H1 (cell line): ENCODE measurements at regions not wholly inside any gene's neighbourhood (a gene's known extent, or its start where the extent isn't known, plus 50 kb on each side); places are given as distances from the start of the nearest gene placed in this dataset.
A peak's percentile ranks its signal among the peaks of the same experiment; 100 is the strongest.

ENCODE experiments used
- CTCF ChIA-PET: fragments of 300-600 bp; sonication (Branson Sonifier 250); formaldehyde crosslinking; loops from one replicate; lab custom pipeline; 2021; ENCODE audit not compliant: partially characterized antibody; lab: Charles Lee
- POLR2A ChIA-PET: fragments of 300-600 bp; sonication (Branson Sonifier 250); formaldehyde crosslinking; loops from one replicate; lab custom pipeline; 2021; ENCODE audit warnings: inconsistent platforms; ENCODE audit not compliant: partially characterized antibody; lab: Charles Lee
- DNase-seq, 2 experiments: peaks; one replicate each; pipeline versions ENCODE4 v3.0.0 to v3.0.0-alpha.2; 2010 to 2022; ENCODE audit warnings: low spot score in 2 of 2, low read depth in 1 of 2, mixed read lengths in 1 of 2
- FAIRE-seq: peaks from 2 replicates; lab custom pipeline; 2011; peaks lifted over from hg19 to GRCh38; lab: Jason Lieb, UNC
- H2AFZ ChIP-seq: 2 replicates; pipeline ENCODE4 v1.8.1; 2012; ENCODE audit warnings: low read length, inconsistent platforms
- H2AK5ac ChIP-seq: 2 replicates; pipeline ENCODE4 v1.6.1; 2013; ENCODE audit warnings: low read depth, low read length
- H2BK120ac ChIP-seq: replicated peaks from 2 replicates; pipeline ENCODE3; 2013; ENCODE audit warnings: low read depth, low read length, inconsistent platforms
- H2BK12ac ChIP-seq: 2 replicates; pipeline ENCODE4 v1.6.1; 2013; ENCODE audit warnings: low read depth, low read length
- H2BK15ac ChIP-seq: 2 replicates; pipeline ENCODE4 v1.6.1; 2013; ENCODE audit warnings: low read length
- H2BK20ac ChIP-seq: 2 replicates; pipeline ENCODE4 v1.6.1; 2013; ENCODE audit warnings: low read length
- H2BK5ac ChIP-seq: 2 replicates; pipeline ENCODE4 v1.6.1; 2013; ENCODE audit warnings: low read depth, low read length
- H3K14ac ChIP-seq: 2 replicates; pipeline ENCODE4 v1.6.1; 2013; ENCODE audit warnings: inconsistent platforms; ENCODE audit not compliant: insufficient read length
- H3K18ac ChIP-seq: 2 replicates; pipeline ENCODE4 v1.6.1; 2013; ENCODE audit warnings: low read length; ENCODE audit errors: extremely low read depth
- H3K23ac ChIP-seq: 2 replicates; pipeline ENCODE4 v1.6.1; 2013; ENCODE audit warnings: inconsistent platforms; ENCODE audit not compliant: insufficient read length
- H3K23me2 ChIP-seq: 2 replicates; pipeline ENCODE4 v1.6.1; 2013; ENCODE audit warnings: low read depth, low read length
- H3K27ac ChIP-seq: 2 replicates; pipeline ENCODE4 v1.6.1; 2011; ENCODE audit warnings: low read depth, low read length, inconsistent platforms
- H3K27me3 ChIP-seq, 4 experiments: replicated peaks in 1 of 4; 1 replicate in 1 of 4; 2 replicates in 3 of 4; pipeline versions ENCODE4 v1.6.1 to v1.8.1; 2011 to 2013; ENCODE audit warnings: low read length in 3 of 4, mild to moderate bottlenecking in 3 of 4, inconsistent platforms in 2 of 4, mixed read lengths in 2 of 4, moderate library complexity in 1 of 4; ENCODE audit not compliant: control insufficient read depth in 3 of 4, insufficient read depth in 3 of 4; ENCODE audit errors: extremely low read depth in 1 of 4
- H3K36me3 ChIP-seq, 4 experiments: 2 replicates each; pipeline versions ENCODE4 v1.6.1 to v1.8.1; 2011 to 2013; ENCODE audit warnings: mild to moderate bottlenecking in 4 of 4, low read length in 3 of 4, moderate library complexity in 2 of 4, control low read depth in 1 of 4, inconsistent platforms in 1 of 4; ENCODE audit not compliant: insufficient read depth in 4 of 4, control insufficient read depth in 2 of 4
- H3K4ac ChIP-seq: replicated peaks from 2 replicates; pipeline ENCODE3; 2013; ENCODE audit warnings: low read length, low read depth, mixed read lengths, inconsistent platforms; ENCODE audit not compliant: insufficient read length
- H3K4me1 ChIP-seq, 4 experiments: replicated peaks in 1 of 4; 1 replicate in 1 of 4; 2 replicates in 3 of 4; pipeline versions ENCODE4 v1.6.1 to v1.8.1; 2011 to 2013; ENCODE audit warnings: low read length in 3 of 4, inconsistent platforms in 2 of 4, mixed read lengths in 1 of 4; ENCODE audit not compliant: insufficient read depth in 4 of 4, control insufficient read depth in 3 of 4
- H3K4me2 ChIP-seq, 2 experiments: 2 replicates each; pipeline versions ENCODE4 v1.6.1 to v1.8.1; 2011 to 2013; ENCODE audit warnings: low read depth in 2 of 2, low read length in 2 of 2, control low read depth in 1 of 2, inconsistent platforms in 1 of 2, mild to moderate bottlenecking in 1 of 2; ENCODE audit not compliant: insufficient read depth in 1 of 2
- H3K4me3 ChIP-seq, 4 experiments: fragments of 200-600, 300-600 bp in 1 of 4; sonication (generic), shearing (Covaris generic), sonication (Bioruptor Twin) in 1 of 4; 2 replicates each; pipeline versions ENCODE4 v1.5.1 to v1.8.1; 2011 to 2016; ENCODE audit warnings: low read length in 4 of 4, low read depth in 3 of 4, control low read depth in 2 of 4, inconsistent platforms in 2 of 4, mild to moderate bottlenecking in 2 of 4, mixed read lengths in 1 of 4, moderate library complexity in 1 of 4; ENCODE audit not compliant: insufficient read depth in 2 of 4; ENCODE audit errors: extremely low read depth in 1 of 4
- H3K56ac ChIP-seq: replicated peaks from 2 replicates; pipeline ENCODE3; 2013; ENCODE audit warnings: low read depth, mild to moderate bottlenecking, mixed read lengths, low read length, inconsistent platforms; ENCODE audit not compliant: insufficient read length
- H3K79me1 ChIP-seq: 2 replicates; pipeline ENCODE4 v1.6.1; 2013; ENCODE audit warnings: low read depth, low read length, control low read depth
- H3K79me2 ChIP-seq, 2 experiments: 2 replicates each; pipeline versions ENCODE4 v1.6.1 to v1.8.1; 2012 to 2013; ENCODE audit warnings: low read length in 2 of 2, mild to moderate bottlenecking in 2 of 2, inconsistent platforms in 1 of 2; ENCODE audit not compliant: insufficient read depth in 2 of 2, control insufficient read depth in 1 of 2
- H3K9ac ChIP-seq, 4 experiments: replicated peaks in 1 of 4; 1 replicate in 1 of 4; 2 replicates in 3 of 4; pipeline versions ENCODE4 v1.6.1 to v1.8.1; 2011 to 2013; ENCODE audit warnings: low read depth in 3 of 4, low read length in 3 of 4, control low read depth in 2 of 4, mild to moderate bottlenecking in 2 of 4, moderate library complexity in 2 of 4, inconsistent platforms in 1 of 4; ENCODE audit errors: extremely low read depth in 1 of 4
- H3K9me3 ChIP-seq, 2 experiments: 2 replicates each; pipeline versions ENCODE4 v1.6.1 to v1.8.1; 2012 to 2013; ENCODE audit warnings: mild to moderate bottlenecking in 2 of 2, moderate library complexity in 2 of 2, control low read depth in 1 of 2, inconsistent platforms in 1 of 2, low read depth in 1 of 2, low read length in 1 of 2, mixed read lengths in 1 of 2; ENCODE audit not compliant: insufficient read depth in 2 of 2
- H4K20me1 ChIP-seq, 2 experiments: replicated peaks in 1 of 2; 2 replicates each; pipeline versions ENCODE3 to v1.8.1; 2011 to 2013; ENCODE audit warnings: inconsistent platforms in 2 of 2, low read length in 2 of 2, mild to moderate bottlenecking in 1 of 2; ENCODE audit not compliant: insufficient read depth in 2 of 2, control insufficient read depth in 1 of 2
- H4K5ac ChIP-seq: 2 replicates; pipeline ENCODE4 v1.6.1; 2013; ENCODE audit warnings: low read length, low read depth, mixed read lengths, inconsistent platforms; ENCODE audit not compliant: insufficient read length
- H4K8ac ChIP-seq: 2 replicates; pipeline ENCODE4 v1.8.0; 2013; ENCODE audit warnings: mild to moderate bottlenecking, moderate library complexity, low read length, inconsistent platforms; ENCODE audit not compliant: insufficient read depth; ENCODE audit errors: extremely low read depth
- H4K91ac ChIP-seq: replicated peaks from 2 replicates; pipeline ENCODE3; 2013; ENCODE audit warnings: low read length, mixed read lengths, inconsistent platforms; ENCODE audit not compliant: insufficient read length
- BRCA1 ChIP-seq: IDR thresholded peaks from 2 replicates; pipeline ENCODE4 v1.6.1; 2012; ENCODE audit warnings: low read depth, low read length, improper control_type of control experiment
- NANOG ChIP-seq: IDR thresholded peaks from 2 replicates; pipeline ENCODE4 v1.6.1; 2011; ENCODE audit warnings: low read length, low read depth, mild to moderate bottlenecking, inconsistent platforms; ENCODE audit not compliant: insufficient read depth, poor library complexity, severe bottlenecking
- RBBP5 ChIP-seq: IDR thresholded peaks from 2 replicates; pipeline ENCODE4 v1.7.1; 2012; ENCODE audit warnings: low read depth, mild to moderate bottlenecking, inconsistent platforms, low read length, moderate library complexity, borderline replicate concordance
- SIX5 ChIP-seq: IDR thresholded peaks from 2 replicates; pipeline ENCODE4 v1.6.1; 2011; ENCODE audit warnings: mild to moderate bottlenecking, low read depth, low read length
- SUZ12 ChIP-seq: fragments of 200-600 bp; sonication (generic); IDR thresholded peaks from 2 replicates; pipeline ENCODE4 v1.6.1; 2012; ENCODE audit warnings: mild to moderate bottlenecking, inconsistent platforms, low read length, moderate library complexity, mixed read lengths
- TAF7 ChIP-seq: optimal IDR thresholded peaks from 2 replicates; pipeline ENCODE3; 2011; ENCODE audit warnings: low read depth, mild to moderate bottlenecking, inconsistent platforms, low read length, moderate library complexity, borderline replicate concordance
- TBP ChIP-seq: IDR thresholded peaks from 2 replicates; pipeline ENCODE4 v1.6.1; 2011; ENCODE audit warnings: low read depth, low read length, improper control_type of control experiment
- YY1 ChIP-seq: IDR thresholded peaks from 2 replicates; pipeline ENCODE4 v1.6.1; 2011; ENCODE audit warnings: low read depth, mild to moderate bottlenecking, low read length
- ZNF274 ChIP-seq: IDR thresholded peaks from 2 replicates; pipeline ENCODE4 v1.7.0; 2012; ENCODE audit warnings: low read length, borderline replicate concordance; ENCODE audit errors: extremely low read depth
- WGBS, 2 experiments: shearing (Covaris generic) in 1 of 2; methylation state at CpG; one replicate each; pipeline versions ENCODE4 v1.1.6 to v1.1.7; 2013 to 2015; ENCODE audit warnings: low lambda C conversion rate in 2 of 2, mixed read lengths in 2 of 2, inconsistent platforms in 1 of 2, low coverage in 1 of 2, missing lambda C conversion rate in 1 of 2; ENCODE audit not compliant: insufficient replicate concordance in 2 of 2, insufficient coverage in 1 of 2, insufficient read length in 1 of 2; ENCODE audit errors: extremely low coverage in 1 of 2, missing lambda C conversion rate in 1 of 2; 5-methylcytosine and 5-hydroxymethylcytosine counted together

- no peaks in the 10 kb centered on the region for H3K4me1 ChIP-seq
Measured at GRCh38 chr1:115465802-115466363, 127.8 kb upstream of the NGF start.

More at GRCh38 chr1:115465802-115466363, 127.8 kb upstream of the NGF start:
- TF ChIP-seq RBBP5 = no peak
- TF ChIP-seq ZNF274 = no peak
- TF ChIP-seq NANOG = no peak
- no peak for TF ChIP-seq TBP
- TF ChIP-seq TAF7 = no peak
- TF ChIP-seq YY1 = no peak
- no peak for TF ChIP-seq SIX5
- no peak for TF ChIP-seq BRCA1
- no peak for TF ChIP-seq SUZ12
- TF ChIP-seq, all 59 proteins: peak for 0
- H4K5ac ChIP-seq = no peak overlapping the region
- H3K4ac ChIP-seq = no peak overlapping the region
- FAIRE-seq (no peak), DNase-seq (no peak)
- no peak overlapping the region; the same call in 1 of the 2 replicates for H2BK12ac ChIP-seq
- no peaks in the 10 kb centered on the region for H3K79me2 ChIP-seq
- 0 out of 2 replicates have a peak overlapping the region, but pooled peaks have one; percentile 11 for H2AFZ ChIP-seq
- 90% methylated on average over 4 of the region's 4 CpGs; no CpG with 5 or more reads in 1 of the 2 experiments for WGBS, 2 experiments
- peak overlapping the region; percentile 11; the same call in 1 of the 2 replicates for H4K8ac ChIP-seq
- ChIA-PET POLR2A (no interaction called here), CTCF (interaction anchor here (0.6 to 5.7 kb wide), 19 partner anchors 9 to 335 kb away, joined by 3 to 46 read pairs (median 5); partner anchors contain the start of gene NGF)
- no peak overlapping the region for H3K27ac ChIP-seq
- H3K9ac ChIP-seq = no peak overlapping the region
- no peak overlapping the region for H3K4me3 ChIP-seq
- no peak overlapping the region for H3K4me2 ChIP-seq
- H3K23me2 ChIP-seq = no peaks in the 10 kb centered on the region
- no peak overlapping the region for H2BK15ac ChIP-seq
- H3K14ac ChIP-seq = no peak overlapping the region
- no peaks in the 10 kb centered on the region for H3K27me3 ChIP-seq
- H4K20me1 ChIP-seq = no peaks in the 10 kb centered on the region
- no peak overlapping the region for H2BK120ac ChIP-seq
- no peak overlapping the region for H2BK20ac ChIP-seq
- H3K23ac ChIP-seq = no peak overlapping the region
- H3K36me3 ChIP-seq = no peaks in the 10 kb centered on the region
- H3K9me3 ChIP-seq = no peaks in the 10 kb centered on the region
- no peak overlapping the region for H3K56ac ChIP-seq
- no peak overlapping the region for H4K91ac ChIP-seq
- H2BK5ac ChIP-seq = no peak overlapping the region
- no peaks in the 10 kb centered on the region for H3K79me1 ChIP-seq
- no peak overlapping the region for H2AK5ac ChIP-seq
- H3K18ac ChIP-seq = no peak overlapping the region
